HCT116 (cell line): ENCODE measurements at regions not wholly inside any gene's neighbourhood (a gene's known extent, or its start where the extent isn't known, plus 50 kb on each side); places are given as distances from the start of the nearest gene placed in this dataset.

Experiments
- ATAC-seq: fragments of 200-7000 bp; cut with Tn5 transposase; 2 replicates; pipeline ENCODE4 v1.9.1; 2020; ENCODE audit warnings: mild to moderate bottlenecking, moderate library complexity
- BruUV-seq: library from RNA; stranded (reverse); fragments of 400-500 nt; replicated peaks from 2 replicates; lab custom pipeline; 2021; lab: Mats Ljungman, UMichigan
- CTCF ChIA-PET: fragments of 300-600 bp; sonication (Branson Sonifier 250); formaldehyde crosslinking; loops from one replicate; lab custom pipeline; 2021; ENCODE audit warnings: antibody characterized with exemption; lab: Charles Lee
- POLR2A ChIA-PET: fragments of 300-600, 350-600 bp; sonication (Branson Sonifier 250); formaldehyde crosslinking; loops from one replicate; lab custom pipeline; 2021; ENCODE audit warnings: antibody characterized with exemption; lab: Charles Lee
- RAD21 ChIA-PET, 2 experiments: fragments of 300-600 bp; sonication (Branson Sonifier 250); formaldehyde crosslinking; loops; one replicate each; lab custom pipeline; 2023; ENCODE audit warnings: low total read pairs in 2 of 2; ENCODE audit not compliant: uncharacterized antibody in 2 of 2, unreplicated experiment in 2 of 2, low non-redundant PET in 1 of 2; lab: Charles Lee
- DNase-seq: peaks from one replicate; pipeline ENCODE4 v3.0.0-alpha.2; 2010; ENCODE audit warnings: low read depth, low spot score
- H2AFZ ChIP-seq: fragments of 200-600 bp; shearing (Covaris generic), sonication (generic); 2 replicates; pipeline ENCODE4 v1.6.1; 2017; ENCODE audit warnings: low read depth, mixed run types, mixed read lengths, antibody characterized with exemption, low read length; ENCODE audit not compliant: poor library complexity, severe bottlenecking
- H3K27ac ChIP-seq: 2 replicates; pipeline ENCODE4 v1.5.1; 2012; ENCODE audit warnings: low read depth, low read length
- H3K27me3 ChIP-seq: fragments of 200-600 bp; sonication (generic); 2 replicates; pipeline ENCODE4 v1.6.1; 2016; ENCODE audit warnings: mixed run types, low read length, mixed read lengths; ENCODE audit not compliant: insufficient read depth
- H3K36me3 ChIP-seq, 2 experiments: fragments of 200-500 bp in 1 of 2; fragments of 200-600 bp in 1 of 2; sonication (Bioruptor generic) in 1 of 2; sonication (generic) in 1 of 2; 2 replicates each; pipeline versions ENCODE4 v1.5.1 to v1.6.1; 2014 to 2016; ENCODE audit warnings: low read length in 2 of 2, inconsistent platforms in 1 of 2, mixed read lengths in 1 of 2, mixed run types in 1 of 2; ENCODE audit not compliant: insufficient read depth in 2 of 2, control insufficient read depth in 1 of 2
- H3K4me1 ChIP-seq, 2 experiments: fragments of 200-600 bp in 1 of 2; sonication (generic) in 1 of 2; 2 replicates each; pipeline versions ENCODE4 v1.5.1 to v1.6.1; 2012 to 2017; ENCODE audit warnings: low read length in 2 of 2, inconsistent platforms in 1 of 2, mild to moderate bottlenecking in 1 of 2, mixed read lengths in 1 of 2, mixed run types in 1 of 2, moderate library complexity in 1 of 2; ENCODE audit not compliant: insufficient read depth in 2 of 2, control insufficient read depth in 1 of 2
- H3K4me2 ChIP-seq: fragments of 200-600 bp; sonication (generic); 2 replicates; pipeline ENCODE4 v1.6.1; 2017; ENCODE audit warnings: mixed run types, low read length, mixed read lengths
- H3K4me3 ChIP-seq, 2 experiments: fragments of 200-600 bp in 1 of 2; sonication (generic) in 1 of 2; replicated peaks in 1 of 2; 2 replicates each; pipeline ENCODE4 v1.5.1; 2011 to 2016; ENCODE audit warnings: low read length in 2 of 2, control low read depth in 1 of 2, low read depth in 1 of 2, mild to moderate bottlenecking in 1 of 2, mixed read lengths in 1 of 2, mixed run types in 1 of 2
- H3K79me2 ChIP-seq: fragments of 200-600 bp; sonication (generic); 2 replicates; pipeline ENCODE4 v1.6.1; 2017; ENCODE audit warnings: mild to moderate bottlenecking, mixed run types, low read length, moderate library complexity, mixed read lengths; ENCODE audit not compliant: insufficient read depth
- H3K9ac ChIP-seq: fragments of 200-600 bp; sonication (generic); 2 replicates; pipeline ENCODE4 v1.6.1; 2016; ENCODE audit warnings: low read length, mixed read lengths
- H3K9me2 ChIP-seq: fragments of 200-600 bp; sonication (generic), shearing (Covaris generic); 2 replicates; pipeline ENCODE4 v1.6.1; 2017; ENCODE audit warnings: mixed run types, mild to moderate bottlenecking, moderate library complexity; ENCODE audit not compliant: insufficient read depth
- H3K9me3 ChIP-seq, 2 experiments: fragments of 200-500 bp in 1 of 2; fragments of 200-600 bp in 1 of 2; sonication (Bioruptor generic) in 1 of 2; sonication (generic) in 1 of 2; 2 replicates each; pipeline ENCODE4 v1.6.1; 2014 to 2017; ENCODE audit warnings: low read length in 2 of 2, mixed read lengths in 2 of 2, inconsistent platforms in 1 of 2, low read depth in 1 of 2, mild to moderate bottlenecking in 1 of 2, mixed run types in 1 of 2, moderate library complexity in 1 of 2; ENCODE audit not compliant: control insufficient read depth in 1 of 2, insufficient read depth in 1 of 2
- H4K20me1 ChIP-seq: fragments of 200-600 bp; sonication (generic), shearing (Covaris generic); 2 replicates; pipeline ENCODE4 v1.6.1; 2017; ENCODE audit warnings: mixed run types, mild to moderate bottlenecking, moderate library complexity; ENCODE audit not compliant: insufficient read depth
- CEBPB ChIP-seq: IDR thresholded peaks from 2 replicates; pipeline ENCODE4 v1.6.1; 2012; ENCODE audit warnings: low read depth
- CTCF ChIP-seq, 3 experiments: fragments of 200-600 bp in 1 of 3; sonication (generic) in 1 of 3; IDR thresholded peaks in 2 of 3; conservative IDR thresholded peaks in 1 of 3; 2 replicates each; pipeline ENCODE4 v1.5.1; 2012 to 2017; ENCODE audit warnings: low read depth in 2 of 3, low read length in 2 of 3, antibody characterized with exemption in 1 of 3, borderline replicate concordance in 1 of 3, control low read depth in 1 of 3, mild to moderate bottlenecking in 1 of 3, mixed read lengths in 1 of 3, mixed run types in 1 of 3, moderate library complexity in 1 of 3; ENCODE audit not compliant: insufficient read depth in 1 of 3
- ELF1 ChIP-seq: IDR thresholded peaks from 2 replicates; pipeline ENCODE4 v1.6.1; 2012; ENCODE audit warnings: low read depth, borderline replicate concordance
- EZH2 ChIP-seq: fragments of 200-600 bp; sonication (generic); IDR thresholded peaks from 2 replicates; pipeline ENCODE4 v1.6.1; 2017; ENCODE audit warnings: antibody characterized with exemption, mixed run types
- EZH2phosphoT487 ChIP-seq: fragments of 200-600 bp; IDR thresholded peaks from 2 replicates; pipeline ENCODE4 v1.6.1; 2018; ENCODE audit warnings: antibody characterized with exemption, borderline replicate concordance
- FOSL1 ChIP-seq: IDR thresholded peaks from 2 replicates; pipeline ENCODE4 v1.6.1; 2012; ENCODE audit warnings: low read depth
- POLR2A ChIP-seq: IDR thresholded peaks from 2 replicates; pipeline ENCODE4 v1.7.0; 2011; ENCODE audit warnings: borderline replicate concordance; ENCODE audit not compliant: insufficient read depth, insufficient read length; ENCODE audit errors: extremely low read depth
- POLR2AphosphoS5 ChIP-seq: IDR thresholded peaks from 2 replicates; pipeline ENCODE4 v1.6.1; 2011; ENCODE audit warnings: mild to moderate bottlenecking, low read depth, low read length, moderate library complexity
- RAD21 ChIP-seq: IDR thresholded peaks from 2 replicates; pipeline ENCODE4 v1.6.1; 2012; ENCODE audit warnings: low read depth, mild to moderate bottlenecking
- SIN3A ChIP-seq: IDR thresholded peaks from 2 replicates; pipeline ENCODE4 v1.6.1; 2012; ENCODE audit warnings: low read depth
- SP1 ChIP-seq: IDR thresholded peaks from 2 replicates; pipeline ENCODE4 v1.6.1; 2012; ENCODE audit warnings: low read depth
- SRF ChIP-seq: IDR thresholded peaks from 2 replicates; pipeline ENCODE4 v1.6.1; 2012; ENCODE audit warnings: low read depth
- YY1 ChIP-seq: IDR thresholded peaks from 2 replicates; pipeline ENCODE4 v1.6.1; 2011; ENCODE audit warnings: low read length, low read depth, moderate library complexity, mild to moderate bottlenecking; ENCODE audit not compliant: insufficient replicate concordance; ENCODE audit errors: extremely low read depth
- ZBTB33 ChIP-seq: IDR thresholded peaks from 2 replicates; pipeline ENCODE4 v1.6.1; 2011; ENCODE audit warnings: mild to moderate bottlenecking, low read length, moderate library complexity; ENCODE audit not compliant: insufficient replicate concordance; ENCODE audit errors: extremely low read depth
- ZNF274 ChIP-seq: fragments of 200-500 bp; sonication (Bioruptor generic); IDR thresholded peaks from 2 replicates; pipeline ENCODE4 v1.6.1; 2014; ENCODE audit warnings: mild to moderate bottlenecking, low read depth, low read length, inconsistent platforms
- intact Hi-C: fragments of 100-400 bp; cut with micrococcal nuclease; formaldehyde crosslinking; loops from 2 replicates; pipeline ENCODE4 v1.10.0; 2022
- TF ChIP-seq, protein P1 (sequence below): IDR thresholded peaks from 2 replicates; pipeline ENCODE4 v1.6.1; 2012

- RAD21 ChIA-PET: no interaction called here
- TF ChIP-seq ZBTB33 (no peak), ZNF274 (no peak), SP1 (no peak), FOSL1 (no peak), POLR2A (no peak)
- Histone ChIP-seq H3K4me3 (no peak overlapping the region), H3K9ac (no peak overlapping the region), H3K9me2 (no peaks in the 10 kb centered on the region), H3K9me3 (no peaks in the 10 kb centered on the region), H3K4me1 (no peaks in the 10 kb centered on the region), H2AFZ (no peak overlapping the region), H3K79me2 (no peaks in the 10 kb centered on the region), H3K36me3 (no peaks in the 10 kb centered on the region), H3K27me3 (no peaks in the 10 kb centered on the region), H3K27ac (no peak overlapping the region), H4K20me1 (no peaks in the 10 kb centered on the region), H3K4me2 (no peak overlapping the region)
- ATAC-seq (no peak), DNase-seq (no peak)
- BruUV-seq: no TSS peak
- CTCF ChIA-PET: no interaction called here
- POLR2A ChIA-PET: no interaction called here
- intact Hi-C loops: no loop called here
These were observed 656.5 kb upstream of the GRAMD2B start for GRCh38 chr5:125766706-125767105.

DNA sequence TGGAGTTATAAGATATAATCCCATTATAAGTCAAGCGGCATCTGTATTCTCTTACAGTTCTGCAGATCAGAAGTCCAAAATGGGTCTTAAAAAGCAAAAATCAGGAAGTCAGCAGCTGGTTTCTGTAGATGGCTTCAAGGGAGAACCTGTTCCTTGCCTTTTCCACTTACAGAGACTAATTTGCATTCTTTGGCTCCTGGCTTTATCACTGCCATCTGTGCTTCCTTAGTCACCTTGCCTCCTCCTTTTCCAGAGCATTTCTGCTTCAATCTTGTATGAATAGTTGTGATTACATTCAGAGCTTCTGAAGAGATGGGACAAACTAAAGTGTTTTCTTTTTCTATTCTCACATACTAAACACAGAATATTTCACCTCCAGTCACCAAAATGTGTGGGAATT, 647.3 kb upstream of the GRAMD2B start:
- Histone ChIP-seq H3K36me3 (no peaks in the 10 kb centered on the region), H3K4me2 (no peak overlapping the region), H3K27ac (no peak overlapping the region), H3K9ac (no peak overlapping the region), H3K4me3 (no peak overlapping the region), H3K27me3 (no peaks in the 10 kb centered on the region), H3K4me1 (no peaks in the 10 kb centered on the region), H3K9me2 (no peaks in the 10 kb centered on the region), H2AFZ (no peak overlapping the region), H4K20me1 (no peaks in the 10 kb centered on the region), H3K79me2 (no peaks in the 10 kb centered on the region), H3K9me3 (no peaks in the 10 kb centered on the region)
- BruUV-seq: no TSS peak
- ChIA-PET CTCF (no interaction called here), RAD21 (no interaction called here), POLR2A (no interaction called here)
- DNase-seq: no peak
- intact Hi-C loops: no loop called here
- ATAC-seq: no peak
- TF ChIP-seq CEBPB (no peak), SIN3A (no peak), POLR2A (no peak), ELF1 (no peak), EZH2 (no peak), EZH2phosphoT487 (no peak), SRF (no peak), CTCF (IDR thresholded peaks at IDR 0.05 in 2 of 3, conservative IDR thresholded peaks at IDR 0.05 in 1 of 3; ENCODE audit: borderline replicate concordance in 1 of 3, insufficient read depth in 1 of 3, low read depth in 2 of 3, low read length in 2 of 3) (no peak), YY1 (no peak), RAD21 (no peak), POLR2AphosphoS5 (no peak), FOSL1 (no peak)
- TF ChIP-seq, protein P1, sequence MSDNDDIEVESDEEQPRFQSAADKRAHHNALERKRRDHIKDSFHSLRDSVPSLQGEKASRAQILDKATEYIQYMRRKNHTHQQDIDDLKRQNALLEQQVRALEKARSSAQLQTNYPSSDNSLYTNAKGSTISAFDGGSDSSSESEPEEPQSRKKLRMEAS: no peak
